Body of pancreas (tissue), 4 donors: ENCODE measurements at regions not wholly inside any gene's neighbourhood (a gene's known extent, or its start where the extent isn't known, plus 50 kb on each side); places are given as distances from the start of the nearest gene placed in this dataset.

Source experiments
- ATAC-seq: fragments of 150-250 bp; one replicate; pipeline ENCODE4 v1.9.1; 2016
- DNase-seq, 4 donors: peaks; one replicate each; pipeline ENCODE4 v3.0.0-alpha.2; 2019
- H3K27ac ChIP-seq, 4 donors: fragments of 200-600 bp; sonication (generic); 1 replicate in 3 of 4; 2 replicates in 1 of 4; pipeline versions ENCODE4 v1.5.1 to v1.6.1; 2016 to 2019; ENCODE audit warnings: mild to moderate bottlenecking in 1 of 4, mixed read lengths in 1 of 4, moderate library complexity in 1 of 4
- H3K27me3 ChIP-seq, 2 donors: fragments of 200-600 bp; sonication (generic); one replicate each; pipeline ENCODE4 v1.6.0; 2016; ENCODE audit warnings: mild to moderate bottlenecking in 1 of 2
- H3K36me3 ChIP-seq, 2 donors: fragments of 200-600 bp; sonication (generic); replicated peaks in 1 of 2; 2 replicates each; pipeline ENCODE4 v1.5.1; 2016; ENCODE audit warnings: low read depth in 2 of 2; ENCODE audit not compliant: insufficient read depth in 1 of 2
- H3K4me1 ChIP-seq: fragments of 200-600 bp; sonication (generic); one replicate; pipeline ENCODE4 v1.6.0; 2016
- H3K4me3 ChIP-seq, 2 donors: fragments of 200-600 bp; sonication (generic); 1 replicate in 1 of 2; 2 replicates in 1 of 2; pipeline ENCODE4 v1.5.1; 2016 to 2019
- H3K9me3 ChIP-seq, 3 donors: fragments of 200-600 bp; sonication (generic); 1 replicate in 2 of 3; 2 replicates in 1 of 3; pipeline ENCODE4 v1.5.1; 2016
- CTCF ChIP-seq, 7 experiments: fragments of 450-650 bp in 4 of 7; fragments of 200-600 bp in 3 of 7; sonication (generic) in 3 of 7; IDR thresholded peaks; one replicate each; pipeline ENCODE4 v1.5.1; 2016 to 2019; ENCODE audit warnings: antibody characterized with exemption in 7 of 7
- POLR2A ChIP-seq, 3 donors: fragments of 450-650 bp; IDR thresholded peaks; one replicate each; pipeline ENCODE4 v1.6.1; 2016; ENCODE audit warnings: antibody characterized with exemption in 3 of 3, mild to moderate bottlenecking in 2 of 3
- WGBS, 2 donors: methylation state at CpG; one replicate each; pipeline ENCODE4 v1.1.5; 2017; 5-methylcytosine and 5-hydroxymethylcytosine counted together
- intact Hi-C: fragments of 100-400 bp; cut with DNase I; formaldehyde crosslinking; loops from one replicate; pipeline ENCODE4 v1.15.1; 2023

- WGBS, 2 donors: 89 to 92% methylated on average over 28 to 29 of the region's 29 CpGs
- H3K36me3 ChIP-seq: no peaks in the 10 kb centered on the region
- TF ChIP-seq CTCF (IDR thresholded peaks at IDR 0.05) (no peak), POLR2A (IDR thresholded peaks at IDR 0.05) (no peak)
- no peak overlapping the region for H3K27ac ChIP-seq
- no peak for ATAC-seq
- DNase-seq: no peak
- no peaks in the 10 kb centered on the region for H3K9me3 ChIP-seq
- intact Hi-C loops: no loop called here
- H3K4me1 ChIP-seq: peaks cover 21% of the 10 kb centered on the region
- H3K4me3 ChIP-seq: no peak overlapping the region
- no peaks in the 10 kb centered on the region for H3K27me3 ChIP-seq
Measured at GRCh38 chr7:347644-348479, 57.9 kb downstream of the FOXL3 start.

DNA sequence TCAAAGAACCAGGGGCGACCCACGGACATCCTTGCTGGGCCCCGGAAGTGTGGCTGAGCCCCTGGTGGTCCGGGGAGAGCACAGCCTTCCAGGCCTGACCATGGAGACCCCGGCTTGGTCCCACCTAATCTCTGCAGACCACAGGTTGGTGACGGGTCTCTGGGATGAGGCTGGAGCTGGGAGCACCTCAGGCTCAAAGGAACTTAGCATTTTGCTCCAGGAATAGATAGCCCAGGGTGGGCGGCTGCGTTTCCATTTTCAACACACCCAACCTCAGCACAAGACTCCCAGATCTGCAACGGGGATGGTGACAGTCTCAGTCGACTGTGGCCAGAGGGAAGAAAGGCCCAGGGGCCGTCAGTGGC, 58.5 kb downstream of the FOXL3 start:
- Histone ChIP-seq H3K27ac (no peak overlapping the region), H3K4me3 (no peak overlapping the region), H3K36me3 (no peaks in the 10 kb centered on the region), H3K4me1 (peaks cover 15% of the 10 kb centered on the region), H3K9me3 (no peaks in the 10 kb centered on the region), H3K27me3 (no peaks in the 10 kb centered on the region)
- no peak for ATAC-seq
- no peak for TF ChIP-seq CTCF (IDR thresholded peaks at IDR 0.05)
- WGBS, 2 donors: 90% methylated on average over 11 of the region's 11 CpGs; no CpG with 5 or more reads in 1 of the 2 donors
- no peak for DNase-seq
- intact Hi-C loops: no loop called here

- TF ChIP-seq POLR2A (IDR thresholded peaks at IDR 0.05): no peak
- no peak for TF ChIP-seq CTCF (IDR thresholded peaks at IDR 0.05)
- no peaks in the 10 kb centered on the region for H3K36me3 ChIP-seq
- DNase-seq (peak in 1 of 4 donors; percentile 38), ATAC-seq (no peak)
- intact Hi-C loops: no loop called here
- H3K4me3 ChIP-seq: no peak overlapping the region
- peaks cover 8% of the 10 kb centered on the region for H3K4me1 ChIP-seq
- no peaks in the 10 kb centered on the region for H3K9me3 ChIP-seq
- 78 to 80% methylated on average over 5 to 32 of the region's 34 CpGs for WGBS, 2 donors
- no peak overlapping the region for H3K27ac ChIP-seq
- no peaks in the 10 kb centered on the region for H3K27me3 ChIP-seq
Measured at GRCh38 chr7:348962-349743, 59.2 kb downstream of the FOXL3 start.

DNA sequence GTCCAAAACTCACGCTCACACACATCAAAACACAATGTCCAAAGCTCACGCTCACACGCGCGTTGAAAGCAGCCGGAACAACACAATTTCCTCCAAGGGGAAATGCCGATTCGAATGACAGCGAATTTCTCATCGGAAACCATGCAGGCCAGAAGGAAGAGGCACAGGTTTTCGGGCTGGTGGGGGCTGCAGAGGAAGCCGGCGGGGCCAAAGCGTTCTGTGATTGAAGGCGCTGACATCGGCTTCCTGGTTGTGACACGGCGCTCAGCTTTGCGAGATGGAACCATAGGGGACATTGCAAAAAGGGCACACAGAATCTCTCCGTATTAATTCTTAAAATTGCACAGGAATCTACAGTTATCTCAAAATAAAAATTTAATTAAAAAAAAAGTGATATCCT, 61.3 kb downstream of the FOXL3 start:
- no peak for DNase-seq

More for the DNA sequence above, 61.3 kb downstream of the FOXL3 start:
- Histone ChIP-seq H3K9me3 (no peaks in the 10 kb centered on the region), H3K27ac (no peak overlapping the region), H3K4me1 (no peaks in the 10 kb centered on the region), H3K27me3 (no peaks in the 10 kb centered on the region), H3K36me3 (no peaks in the 10 kb centered on the region), H3K4me3 (no peak overlapping the region)
- intact Hi-C loops: loop anchor here (10.0 kb wide), 1 partner anchor 56 kb away; the partner anchor contains the start of gene FOXL3
- ATAC-seq: no peak
- 65 to 91% methylated on average over 20 of the region's 20 CpGs for WGBS, 2 donors
- TF ChIP-seq POLR2A (IDR thresholded peaks at IDR 0.05) (no peak), CTCF (IDR thresholded peaks at IDR 0.05) (no peak)
